Activated naive CD4-positive, alpha-beta T cell treated with anti-CD3 and anti-CD28 coated beads for 36 hours (primary cell): ENCODE measurements at regions not wholly inside any gene's neighbourhood (a gene's known extent, or its start where the extent isn't known, plus 50 kb on each side); places are given as distances from the start of the nearest gene placed in this dataset.
"Not testable (repeated sequence)": the region's sequence is repeated elsewhere in the genome, so short reads cannot be mapped to it uniquely, and the experiment has no call there.

ENCODE experiments used
- CTCF ChIA-PET: fragments of 350-600 bp; sonication (Branson Sonifier 250); formaldehyde crosslinking; loops from one replicate; lab custom pipeline; 2021; ENCODE audit warnings: antibody characterized with exemption; lab: Charles Lee
- DNase-seq: peaks from one replicate; pipeline ENCODE4 v3.0.0-alpha.2; 2020
- H3K27ac Mint-ChIP-seq: one replicate; pipeline ENCODE4 v1.8.0; 2021; ENCODE audit warnings: mild to moderate bottlenecking, mixed read lengths
- H3K27me3 Mint-ChIP-seq: one replicate; pipeline ENCODE4 v1.8.0; 2021; ENCODE audit warnings: low read depth, mixed read lengths
- H3K36me3 Mint-ChIP-seq: one replicate; pipeline ENCODE4 v1.8.0; 2021; ENCODE audit warnings: low read depth, mixed read lengths
- H3K4me1 Mint-ChIP-seq: one replicate; pipeline ENCODE4 v1.8.0; 2021; ENCODE audit warnings: low read depth, mixed read lengths
- H3K4me3 Mint-ChIP-seq: one replicate; pipeline ENCODE4 v1.8.0; 2021; ENCODE audit warnings: mild to moderate bottlenecking, moderate library complexity, mixed read lengths
- H3K9me3 Mint-ChIP-seq: one replicate; pipeline ENCODE4 v1.8.0; 2021; ENCODE audit warnings: mixed read lengths
- intact Hi-C: fragments of 100-400 bp; cut with micrococcal nuclease; formaldehyde crosslinking; loops from one replicate; pipeline ENCODE4 v1.15.1; 2023

DNA sequence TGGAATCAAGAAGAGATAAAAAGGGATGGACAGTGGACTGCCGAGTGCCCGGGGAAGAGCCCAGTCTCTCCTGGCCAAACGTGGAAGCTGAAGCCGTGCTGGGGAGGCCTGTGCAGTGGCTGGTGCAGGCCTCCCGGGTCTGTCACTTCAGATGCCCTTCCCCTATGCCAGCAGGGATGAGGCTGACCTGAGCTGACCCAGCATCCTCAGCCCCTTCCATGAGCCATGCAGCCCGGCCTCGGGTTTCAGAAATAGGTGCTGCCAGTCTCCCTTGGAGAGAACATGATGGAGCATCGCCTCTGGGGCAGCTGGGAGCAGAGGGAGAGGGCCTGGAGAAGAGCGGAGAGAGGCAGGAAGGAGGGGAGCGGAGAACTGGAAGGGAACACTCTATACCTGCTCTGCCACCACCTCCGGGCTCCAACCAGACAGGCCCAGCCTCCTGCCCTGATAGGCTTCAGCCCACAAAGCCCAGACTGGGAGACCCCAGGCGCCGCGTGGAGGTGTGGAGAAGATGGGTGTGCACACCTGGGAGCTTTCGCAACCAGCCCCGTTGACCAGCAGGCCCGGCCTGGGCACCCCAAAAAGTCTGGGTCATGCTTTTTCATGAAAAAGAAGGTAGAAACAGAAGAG lies 68.6 kb upstream of the PPP2R2D start:
- CTCF ChIA-PET: no interaction called here
- H3K27ac Mint-ChIP-seq: no peak overlapping the region
- DNase-seq: no peak

DNA sequence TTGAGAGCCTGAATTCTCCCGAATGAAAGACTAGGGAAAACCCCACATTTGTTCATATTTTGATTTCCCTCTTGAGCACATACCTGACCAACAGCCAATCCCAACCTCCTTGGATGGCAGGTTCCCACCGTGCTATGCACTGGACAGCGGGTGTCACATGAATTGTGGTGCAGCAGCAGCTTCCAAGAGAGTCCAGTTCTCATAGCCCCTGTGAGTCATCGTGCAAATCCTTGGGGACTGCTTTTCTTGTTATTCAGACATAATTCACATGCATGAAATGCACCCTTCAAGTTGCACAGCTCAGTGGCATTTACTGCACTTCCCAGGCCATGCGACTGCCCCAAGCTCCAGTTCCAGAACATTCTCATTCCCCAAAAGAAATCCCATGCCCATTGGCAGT lies 67.8 kb upstream of the PPP2R2D start:
- no peak overlapping the region for H3K27ac Mint-ChIP-seq
- H3K4me3 Mint-ChIP-seq: no peak overlapping the region
- H3K36me3 Mint-ChIP-seq: no peaks in the 10 kb centered on the region
- no peaks in the 10 kb centered on the region for H3K4me1 Mint-ChIP-seq
- H3K27me3 Mint-ChIP-seq: peaks cover 7% of the 10 kb centered on the region
- no peaks in the 10 kb centered on the region for H3K9me3 Mint-ChIP-seq
- intact Hi-C loops: no loop called here
- CTCF ChIA-PET: no interaction called here
- no peak for DNase-seq

More for the DNA sequence above, 68.6 kb upstream of the PPP2R2D start:
- H3K4me3 Mint-ChIP-seq: no peak overlapping the region
- peaks cover 7% of the 10 kb centered on the region for H3K27me3 Mint-ChIP-seq
- intact Hi-C loops: no loop called here
- no peaks in the 10 kb centered on the region for H3K4me1 Mint-ChIP-seq
- no peaks in the 10 kb centered on the region for H3K36me3 Mint-ChIP-seq
- no peaks in the 10 kb centered on the region for H3K9me3 Mint-ChIP-seq

DNA sequence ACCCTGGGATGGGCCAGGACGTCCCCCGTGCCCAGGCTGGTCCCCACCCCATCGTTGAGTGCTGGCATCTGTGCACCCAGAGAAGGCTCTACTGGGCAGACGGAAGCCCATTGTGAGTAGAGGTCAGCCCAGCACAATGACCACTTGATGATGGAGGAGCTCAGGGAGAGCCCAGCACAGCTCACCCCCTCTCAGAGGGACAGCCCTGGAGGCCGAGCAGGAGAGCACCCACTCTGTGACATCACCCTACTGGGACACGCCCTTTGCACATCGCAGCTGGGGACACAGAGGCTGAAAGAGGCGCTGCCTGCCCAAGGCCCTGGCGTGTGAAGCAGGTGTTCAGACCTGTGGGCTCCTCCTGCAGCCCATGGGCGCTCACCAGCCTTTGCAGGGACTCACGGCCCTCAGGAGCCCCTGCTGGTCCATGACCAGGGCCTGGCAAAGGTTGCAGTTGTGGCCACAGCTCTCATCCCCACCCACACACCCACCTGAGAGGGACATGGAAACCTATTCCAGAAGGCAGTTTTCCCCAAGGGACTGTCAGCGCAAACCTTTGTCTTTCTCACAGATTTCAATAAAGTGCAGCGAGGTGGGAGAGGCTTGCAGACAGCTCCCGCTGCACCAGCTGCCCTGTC lies 67.2 kb upstream of the PPP2R2D start:
- intact Hi-C loops: no loop called here
- H3K4me1 Mint-ChIP-seq: no peaks in the 10 kb centered on the region
- CTCF ChIA-PET: no interaction called here
- H3K36me3 Mint-ChIP-seq: no peaks in the 10 kb centered on the region
- H3K27ac Mint-ChIP-seq: no peak overlapping the region
- no peaks in the 10 kb centered on the region for H3K9me3 Mint-ChIP-seq
- DNase-seq: no peak
- no peak overlapping the region for H3K4me3 Mint-ChIP-seq
- peaks cover 7% of the 10 kb centered on the region for H3K27me3 Mint-ChIP-seq

DNA sequence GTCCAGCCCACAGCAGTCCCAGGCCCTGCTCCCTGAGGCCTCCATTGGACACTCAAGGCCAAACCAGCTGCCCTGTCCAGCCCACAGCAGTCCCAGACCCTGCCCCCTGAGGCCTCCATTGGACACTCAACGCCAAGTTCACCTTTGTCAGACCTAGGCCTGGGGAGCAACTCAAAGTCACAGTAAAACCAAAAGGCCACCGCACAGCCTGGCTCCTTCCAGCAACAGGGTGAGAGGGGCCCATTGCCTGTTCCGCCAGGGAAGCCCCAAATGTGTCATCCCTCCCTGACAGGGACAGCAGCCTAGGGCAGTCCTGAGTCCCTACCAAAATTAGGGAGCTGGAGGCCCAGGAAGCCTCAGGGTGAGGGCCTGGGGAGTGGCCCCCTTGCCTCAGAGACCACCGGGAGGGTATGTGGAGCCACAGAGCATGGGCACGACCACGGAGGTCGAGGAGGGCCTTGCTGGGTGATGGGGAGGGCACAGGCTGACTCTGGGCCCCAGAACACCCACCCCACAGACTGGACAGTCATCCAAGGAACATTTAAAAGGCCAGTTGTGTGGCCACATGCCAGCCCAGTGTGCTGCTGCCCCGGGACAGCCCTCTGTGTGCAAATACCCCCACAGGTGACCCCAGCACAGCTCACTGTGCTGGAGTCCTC lies 66.5 kb upstream of the PPP2R2D start:
- no peak overlapping the region for H3K27ac Mint-ChIP-seq
- H3K27me3 Mint-ChIP-seq: peaks cover 7% of the 10 kb centered on the region
- no peak overlapping the region for H3K4me3 Mint-ChIP-seq
- no peak for DNase-seq
- CTCF ChIA-PET: no interaction called here
- H3K36me3 Mint-ChIP-seq: no peaks in the 10 kb centered on the region
- intact Hi-C loops: no loop called here
- no peaks in the 10 kb centered on the region for H3K4me1 Mint-ChIP-seq
- H3K9me3 Mint-ChIP-seq: no peaks in the 10 kb centered on the region

DNA sequence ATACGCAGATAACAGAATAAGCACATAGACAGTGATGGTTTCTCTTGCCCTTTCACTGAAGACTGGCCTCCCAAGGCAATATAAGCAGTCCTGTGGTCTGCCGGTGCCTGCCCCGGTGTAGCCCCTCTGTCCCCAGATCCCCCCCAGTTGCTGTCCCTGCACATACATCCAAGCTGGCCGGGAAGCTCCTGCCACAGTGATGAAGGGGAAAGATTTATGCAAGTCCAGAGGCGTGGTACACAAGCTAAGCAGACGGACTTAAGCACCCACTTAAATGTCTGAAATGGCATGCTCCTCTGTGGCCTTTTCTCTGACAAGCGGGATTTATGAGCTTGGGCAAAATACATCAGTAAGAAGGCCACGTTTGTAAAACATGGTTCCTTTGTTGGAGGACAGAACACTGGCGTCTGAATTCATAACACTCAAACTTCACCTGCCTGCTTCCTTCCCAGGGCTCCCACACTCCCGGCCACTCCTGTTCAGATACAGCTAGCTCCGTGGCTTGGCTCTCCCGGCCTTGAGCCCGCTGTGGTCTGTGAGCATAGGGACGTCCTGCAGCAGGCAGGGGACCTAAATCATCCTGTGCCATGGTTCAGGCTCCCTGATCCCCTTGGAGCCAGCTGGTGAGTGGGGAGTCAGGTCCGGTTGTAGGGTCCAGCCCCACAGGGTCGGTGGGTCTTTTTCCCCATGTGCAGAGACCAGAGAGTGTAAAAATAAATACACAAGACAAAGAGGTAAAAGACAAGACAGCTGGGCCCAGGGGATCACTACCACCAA lies 61.7 kb upstream of the PPP2R2D start:
- no peak for DNase-seq
- CTCF ChIA-PET: no interaction called here
- no peaks in the 10 kb centered on the region for H3K27me3 Mint-ChIP-seq
- no peaks in the 10 kb centered on the region for H3K9me3 Mint-ChIP-seq
- intact Hi-C loops: no loop called here
- no peak overlapping the region for H3K27ac Mint-ChIP-seq
- H3K4me3 Mint-ChIP-seq: no peak overlapping the region
- no peaks in the 10 kb centered on the region for H3K36me3 Mint-ChIP-seq
- H3K4me1 Mint-ChIP-seq: no peaks in the 10 kb centered on the region

DNA sequence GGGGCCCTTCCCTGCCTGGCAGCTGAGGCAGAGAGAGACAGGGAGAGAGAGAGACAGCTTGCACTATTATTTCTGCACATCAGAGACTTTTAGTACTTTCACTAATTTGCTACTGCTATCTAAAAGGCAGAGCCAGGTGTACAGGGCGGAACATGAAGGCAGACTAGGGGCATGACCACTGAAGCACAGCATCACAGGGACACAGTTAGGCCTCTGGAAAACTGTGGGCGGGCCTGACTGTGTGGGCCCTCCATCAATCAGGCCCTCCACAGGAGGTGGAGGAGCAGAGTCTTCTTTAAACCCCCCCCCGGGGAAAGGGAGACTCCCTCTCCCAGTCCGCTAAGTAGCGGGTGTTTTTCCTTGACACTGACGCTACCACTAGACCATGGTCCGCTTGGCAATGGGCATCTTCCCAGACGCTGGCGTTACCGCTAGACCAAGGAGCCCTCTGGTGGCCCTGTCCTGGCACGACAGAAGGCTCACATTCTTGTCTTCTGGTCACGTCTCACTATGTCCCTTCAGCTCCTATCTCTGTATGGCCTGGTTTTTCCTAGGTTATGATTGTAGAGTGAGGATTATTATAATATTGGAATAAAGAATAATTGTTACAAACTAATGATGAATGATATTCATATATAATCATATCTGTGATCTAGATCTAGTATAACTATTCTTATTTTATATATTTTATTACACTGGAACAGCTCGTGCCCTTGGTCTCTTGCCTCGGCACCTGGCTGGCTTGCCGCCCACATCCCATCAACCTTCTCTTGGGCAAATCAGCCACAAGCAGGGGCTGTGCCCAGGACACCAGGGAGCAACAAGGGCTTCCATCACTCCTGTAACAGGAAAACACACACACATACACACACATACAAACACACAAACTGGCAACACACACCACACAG lies 60.7 kb upstream of the PPP2R2D start:
- H3K9me3 Mint-ChIP-seq, H3K27me3 Mint-ChIP-seq, H3K4me3 Mint-ChIP-seq, H3K36me3 Mint-ChIP-seq, H3K27ac Mint-ChIP-seq, intact Hi-C loops, H3K4me1 Mint-ChIP-seq, DNase-seq, CTCF ChIA-PET: not testable (repeated sequence)

DNA sequence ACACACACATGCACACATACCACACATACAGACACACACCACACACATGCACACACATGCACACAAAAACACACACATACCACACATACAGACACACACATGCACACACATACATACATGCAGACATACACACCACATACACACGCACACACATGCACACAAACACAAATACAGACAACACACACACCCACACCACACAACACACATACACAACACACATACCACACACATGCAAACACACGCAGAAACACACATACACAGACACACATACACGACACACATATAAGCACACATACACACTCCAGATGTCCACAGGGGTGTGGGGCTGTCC lies 60.1 kb upstream of the PPP2R2D start:
- Mint-ChIP-seq H3K4me1 (no peaks in the 10 kb centered on the region), H3K27ac (no peak overlapping the region), H3K9me3 (no peaks in the 10 kb centered on the region), H3K4me3 (no peak overlapping the region), H3K27me3 (no peaks in the 10 kb centered on the region), H3K36me3 (no peaks in the 10 kb centered on the region)
- CTCF ChIA-PET: no interaction called here
- intact Hi-C loops: no loop called here
- DNase-seq: no peak

DNA sequence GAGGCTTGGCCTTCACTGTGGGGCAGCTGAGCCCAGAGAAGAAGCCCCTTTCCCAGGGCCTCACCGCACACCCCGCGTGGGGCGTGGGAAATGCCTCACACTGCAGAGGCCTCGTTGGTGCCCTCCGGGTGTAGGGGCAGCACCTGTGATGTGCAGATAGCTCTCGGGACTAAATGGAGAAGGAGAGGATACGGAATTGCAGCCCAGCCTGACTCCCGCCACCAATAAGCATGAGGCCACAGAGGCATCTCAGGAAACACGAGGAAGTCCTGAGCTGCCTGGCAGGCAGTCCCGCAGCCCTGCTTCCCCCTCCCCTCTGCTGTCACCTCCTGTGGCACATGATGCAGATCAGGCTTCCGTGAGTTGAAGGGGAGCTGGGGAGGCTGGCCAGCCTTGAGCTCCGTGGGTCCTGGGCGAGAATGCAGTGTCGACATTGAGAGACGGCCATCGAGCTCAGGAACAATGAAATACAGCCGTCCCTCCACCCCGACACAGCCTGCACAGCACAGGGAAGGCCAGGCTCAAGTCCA lies 59.6 kb upstream of the PPP2R2D start:
- no peaks in the 10 kb centered on the region for H3K9me3 Mint-ChIP-seq
- intact Hi-C loops: no loop called here
- H3K27ac Mint-ChIP-seq: no peak overlapping the region
- DNase-seq: no peak
- no peaks in the 10 kb centered on the region for H3K36me3 Mint-ChIP-seq
- H3K4me1 Mint-ChIP-seq: no peaks in the 10 kb centered on the region
- no peak overlapping the region for H3K4me3 Mint-ChIP-seq
- no peaks in the 10 kb centered on the region for H3K27me3 Mint-ChIP-seq
- CTCF ChIA-PET: no interaction called here

DNA sequence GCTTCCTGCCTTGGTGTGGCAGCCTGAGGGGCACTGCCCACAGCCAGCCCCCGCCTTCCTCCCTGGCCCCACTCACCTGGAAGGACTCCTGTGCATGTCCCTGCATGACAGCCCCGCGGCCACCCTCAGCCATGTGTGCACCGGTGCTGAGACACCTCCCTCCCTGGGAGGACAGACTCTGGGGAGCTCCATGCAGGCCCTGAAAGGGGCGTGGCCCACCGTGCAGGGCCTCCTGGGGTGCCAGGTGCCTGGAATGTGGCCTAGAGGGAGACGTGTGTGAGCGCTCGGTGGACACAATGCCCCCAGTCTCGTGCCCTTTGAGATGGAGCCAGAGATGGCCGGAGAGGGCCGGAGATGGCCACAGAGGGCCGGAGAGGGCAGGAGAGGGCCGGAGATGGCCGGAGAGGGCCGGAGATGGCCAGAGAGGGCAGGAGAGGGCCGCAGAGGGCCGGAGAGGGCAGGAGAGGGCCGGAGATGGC lies 59.1 kb upstream of the PPP2R2D start:
- CTCF ChIA-PET: no interaction called here
- no peak overlapping the region for H3K27ac Mint-ChIP-seq
- intact Hi-C loops: no loop called here
- no peak overlapping the region for H3K4me3 Mint-ChIP-seq
- H3K27me3 Mint-ChIP-seq: no peaks in the 10 kb centered on the region
- no peaks in the 10 kb centered on the region for H3K9me3 Mint-ChIP-seq
- no peaks in the 10 kb centered on the region for H3K36me3 Mint-ChIP-seq
- DNase-seq: no peak
- no peaks in the 10 kb centered on the region for H3K4me1 Mint-ChIP-seq

DNA sequence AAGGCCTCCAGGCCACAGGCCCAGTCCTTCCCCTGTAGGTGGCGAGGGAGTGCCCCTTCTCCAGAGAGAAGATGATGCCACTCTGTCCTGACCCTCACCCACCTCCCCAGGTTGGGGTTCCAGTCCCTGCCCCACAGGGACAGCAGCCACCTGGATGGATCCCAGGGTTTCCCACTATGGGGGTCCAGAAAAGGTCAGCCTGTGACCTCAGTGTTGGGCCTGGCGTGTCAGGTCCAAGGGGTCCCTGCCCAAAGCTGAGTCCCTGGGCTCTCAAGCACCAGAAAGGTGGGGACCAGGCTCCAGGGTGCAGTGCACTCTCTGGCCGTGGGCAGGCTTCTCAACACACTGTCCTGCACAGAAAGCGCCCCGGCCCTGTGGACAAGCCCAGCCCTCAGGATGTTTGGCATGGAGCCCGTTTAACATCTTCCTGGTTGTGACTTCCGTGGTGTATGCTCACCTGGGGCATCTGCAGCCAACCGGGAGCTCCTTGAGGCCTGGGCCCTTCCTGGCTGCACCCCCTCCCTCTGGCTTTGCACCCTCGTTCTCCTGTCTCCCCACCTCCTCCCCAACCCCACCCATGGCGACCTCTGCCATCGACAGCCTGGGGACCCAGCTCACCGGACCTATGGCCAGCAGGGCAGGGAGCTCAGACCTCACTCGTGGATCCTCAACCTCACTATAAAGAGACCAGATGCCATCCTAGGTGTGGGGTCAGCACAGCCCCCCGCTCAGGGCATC lies 58.3 kb upstream of the PPP2R2D start:
- Mint-ChIP-seq H3K36me3 (no peaks in the 10 kb centered on the region), H3K27me3 (no peaks in the 10 kb centered on the region), H3K27ac (no peak overlapping the region), H3K4me1 (no peaks in the 10 kb centered on the region), H3K4me3 (no peak overlapping the region), H3K9me3 (no peaks in the 10 kb centered on the region)
- CTCF ChIA-PET: no interaction called here
- DNase-seq: no peak
- intact Hi-C loops: no loop called here

DNA sequence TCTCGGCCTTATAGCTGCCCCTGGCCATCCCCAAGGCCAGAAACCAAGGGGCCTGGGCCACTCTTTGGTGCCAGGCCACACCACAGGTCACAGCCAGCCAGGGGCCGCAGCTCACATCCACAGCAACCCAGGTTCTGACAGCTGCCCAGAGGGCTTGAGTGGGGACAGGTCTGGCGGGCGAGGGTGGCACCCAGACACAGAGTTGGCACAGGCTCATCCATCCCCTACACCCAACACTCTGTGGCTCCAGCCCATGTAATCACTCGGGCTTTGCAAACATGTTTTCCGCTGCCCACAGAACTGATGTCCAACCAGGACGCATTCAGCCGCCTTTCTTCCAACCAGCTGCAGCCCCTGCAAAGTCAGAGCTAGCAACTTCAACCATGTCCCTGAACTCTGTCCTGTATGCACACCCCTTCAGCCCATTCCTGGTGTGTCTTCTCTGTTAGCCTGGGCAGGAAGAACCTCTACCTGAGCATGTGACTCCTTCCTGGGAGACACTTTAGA lies 57.7 kb upstream of the PPP2R2D start:
- Mint-ChIP-seq H3K27ac (no peak overlapping the region), H3K27me3 (no peaks in the 10 kb centered on the region), H3K4me1 (no peaks in the 10 kb centered on the region), H3K4me3 (no peak overlapping the region), H3K36me3 (no peaks in the 10 kb centered on the region), H3K9me3 (no peaks in the 10 kb centered on the region)
- intact Hi-C loops: no loop called here
- no peak for DNase-seq
- CTCF ChIA-PET: no interaction called here
